ENCODE measurements at regions not wholly inside any gene's neighbourhood (a gene's known extent, or its start where the extent isn't known, plus 50 kb on each side); places are given as distances from the start of the nearest gene placed in this dataset.
A peak's percentile ranks its signal among the peaks of the same experiment; 100 is the strongest.

GRCh38 chr9:94159069-94159939 lies 75.0 kb downstream of the PTPDC1 start:
- no peak for DNase-seq

DNA sequence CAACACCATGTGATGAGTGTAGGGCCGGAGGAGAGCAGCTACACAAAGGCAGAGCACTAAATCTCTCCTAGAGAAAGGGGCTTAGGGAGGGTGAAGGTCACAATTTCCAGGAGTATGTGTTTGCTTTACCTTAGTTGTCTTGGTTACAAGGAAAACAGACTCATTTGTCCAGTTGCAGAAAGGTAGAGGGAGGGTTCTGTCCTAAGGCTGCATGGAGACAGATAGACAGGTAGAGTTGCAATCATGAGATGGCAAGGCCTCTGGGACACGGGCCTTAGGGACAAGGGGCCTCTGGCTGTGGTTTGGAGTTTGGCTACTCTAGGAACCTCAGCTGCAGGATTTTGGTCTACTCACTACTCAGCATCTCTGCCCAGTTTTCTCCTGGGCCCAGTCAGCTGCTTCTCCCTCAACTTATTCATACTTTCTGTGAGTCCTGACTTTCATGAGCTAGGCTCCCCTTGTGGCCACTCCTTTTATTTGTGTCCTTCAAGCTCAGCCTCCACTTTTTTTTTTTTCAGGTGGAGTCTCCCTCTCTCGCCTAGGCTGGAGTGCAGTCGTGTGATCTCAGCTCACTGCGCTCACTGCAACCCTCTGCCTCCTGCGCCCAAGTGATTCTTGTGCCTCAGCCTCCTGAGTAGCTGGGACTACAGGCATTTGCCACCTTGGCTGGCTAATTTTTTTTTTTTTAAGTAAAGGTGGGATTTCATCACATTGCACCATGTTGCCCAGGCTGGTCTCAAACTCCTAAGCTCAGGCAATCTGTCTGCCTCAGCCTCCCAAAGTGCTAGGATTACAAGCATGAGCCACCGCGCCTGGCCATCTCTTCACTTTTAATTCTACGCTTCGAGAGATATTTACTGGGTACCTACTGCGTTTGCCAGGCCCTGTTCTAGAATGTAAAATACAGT lies 76.6 kb downstream of the PTPDC1 start:
- no peak for DNase-seq

GRCh38 chr9:94161673-94162072 lies 77.4 kb downstream of the PTPDC1 start:
- no peak for DNase-seq

DNA sequence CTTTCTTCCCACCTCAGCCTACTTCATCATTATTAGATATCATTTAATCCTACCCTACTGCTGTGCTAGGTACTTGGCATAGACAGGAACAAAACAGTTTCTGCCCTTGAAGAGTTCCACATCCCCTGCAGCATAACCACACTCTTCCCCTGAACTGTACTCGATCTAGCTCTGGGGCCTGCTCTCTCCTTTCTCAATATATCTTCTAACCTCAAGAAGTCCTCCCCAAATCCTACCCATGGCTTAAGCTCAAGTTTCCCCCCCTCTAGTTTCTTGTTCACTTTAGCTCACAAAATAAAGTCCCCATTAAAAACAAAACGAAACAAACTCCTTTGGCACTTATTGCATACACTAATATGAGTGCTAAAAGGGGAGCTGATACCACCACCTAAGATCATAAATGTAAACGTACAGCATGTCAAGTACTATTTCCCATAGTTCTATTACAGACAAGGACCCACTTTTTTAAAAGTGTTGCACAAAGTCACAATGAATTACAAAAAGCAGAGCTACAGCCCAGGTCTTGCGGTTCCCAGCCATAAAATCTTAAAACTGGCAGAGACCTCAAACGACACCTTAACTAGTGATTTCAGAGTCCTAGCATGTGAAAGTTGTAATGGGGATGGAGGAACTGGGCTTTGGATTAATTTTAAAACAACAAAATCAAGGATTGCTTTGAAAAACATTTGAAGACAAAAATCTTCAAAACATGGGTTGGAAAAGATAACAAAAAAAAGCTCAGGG lies 80.7 kb downstream of the PTPDC1 start:
- DNase-seq: no peak

GRCh38 chr9:94165592-94166235 lies 81.5 kb downstream of the PTPDC1 start:
- DNase-seq: peak; percentile 95 to 97

- DNase-seq: peak; percentile 94 to 95
Measured at GRCh38 chr9:94166236-94166975, 82.1 kb downstream of the PTPDC1 start.

GRCh38 chr9:94166976-94167346 lies 82.7 kb downstream of the PTPDC1 start:
- no peak for DNase-seq

DNA sequence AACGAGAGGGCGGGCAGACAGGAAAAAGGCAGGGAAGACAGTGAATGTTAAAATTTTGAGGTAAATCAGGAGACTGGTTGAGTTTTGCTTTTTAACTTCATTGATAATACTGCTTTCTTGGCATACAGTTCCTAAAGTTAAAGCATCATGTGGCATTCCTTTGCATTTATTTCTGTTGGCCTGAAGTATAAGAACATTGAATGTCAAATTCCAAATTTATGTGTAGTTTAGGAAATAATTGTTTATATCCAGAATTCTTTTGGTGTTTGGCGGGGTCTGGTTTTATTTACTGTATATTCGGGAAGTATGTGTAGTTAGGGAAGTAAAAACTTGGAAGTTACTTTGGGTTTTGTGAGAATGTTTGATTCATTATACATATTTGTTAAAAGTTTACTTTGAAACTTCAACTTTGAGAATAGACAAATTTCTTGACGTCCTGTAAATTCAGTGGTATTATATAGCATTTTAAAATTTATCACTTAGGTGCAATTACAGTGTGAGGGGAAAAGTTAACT lies 83.2 kb downstream of the PTPDC1 start:
- no peak for DNase-seq

- no peak for DNase-seq
Measured at GRCh38 chr9:94168203-94169000, 84.1 kb downstream of the PTPDC1 start.

- DNase-seq: no peak
Measured at GRCh38 chr9:94169968-94170367, 85.7 kb downstream of the PTPDC1 start.

DNA sequence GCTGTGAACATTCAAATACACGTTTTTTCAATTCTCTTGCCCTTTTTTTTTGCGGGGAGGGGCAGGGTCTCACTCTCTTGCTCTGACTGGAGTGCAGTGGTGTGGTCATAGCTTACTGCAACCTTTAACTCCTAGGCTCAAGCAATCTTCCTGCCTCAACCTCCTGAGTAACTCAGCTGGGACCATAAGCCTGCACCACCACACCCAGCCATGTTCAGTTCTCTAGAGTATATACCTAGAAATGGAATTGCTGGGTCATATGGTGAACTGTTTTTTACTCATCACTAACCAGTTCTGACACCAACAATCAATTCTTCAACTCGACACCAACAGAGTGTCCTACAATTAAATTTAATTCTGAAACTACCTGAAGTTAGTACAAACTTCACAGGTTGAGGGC lies 85.5 kb upstream of the ZNF169 start:
- peak in 1 of 2 donors; percentile 24 for DNase-seq

GRCh38 chr9:94174164-94174563 lies 84.9 kb upstream of the ZNF169 start:
- DNase-seq: no peak

DNA sequence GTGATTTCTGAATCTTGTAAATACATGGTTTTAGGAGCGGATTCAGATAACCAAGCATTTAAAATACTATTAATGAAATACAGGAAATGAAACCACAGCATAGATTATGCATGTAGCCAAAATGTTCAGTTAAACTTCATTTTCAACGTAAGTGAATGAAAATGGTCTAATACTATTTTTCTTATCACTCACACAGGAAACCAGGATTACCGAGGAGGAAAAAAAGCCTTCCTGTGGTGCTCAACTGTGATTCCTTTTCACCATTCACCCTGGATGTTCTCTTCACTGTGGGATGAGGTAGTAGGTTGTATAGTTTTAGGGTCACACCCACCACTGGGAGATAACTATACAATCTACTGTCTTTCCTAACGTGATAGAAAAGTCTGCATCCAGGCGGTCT lies 83.4 kb upstream of the ZNF169 start:
- no peak for DNase-seq

DNA sequence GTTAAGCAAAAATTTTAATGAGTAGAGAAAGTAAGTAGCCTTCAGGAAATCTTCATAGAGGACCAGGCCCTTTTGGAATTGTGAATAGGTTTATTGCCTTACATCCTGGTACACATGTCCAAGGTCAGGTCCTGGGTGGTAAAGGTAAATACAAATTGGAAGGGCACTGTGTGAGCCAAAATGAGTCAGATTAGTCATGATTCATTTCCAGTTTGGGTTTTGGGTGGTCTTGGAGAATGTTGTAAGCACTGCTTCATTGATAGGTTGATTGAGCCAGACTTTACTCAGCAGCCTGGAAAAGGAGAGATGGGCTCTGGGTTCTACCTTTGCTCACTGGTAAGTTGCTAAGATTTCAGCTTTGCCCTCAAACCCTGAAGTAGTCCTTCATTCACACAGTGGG lies 82.5 kb upstream of the ZNF169 start:
- no peak for DNase-seq

DNA sequence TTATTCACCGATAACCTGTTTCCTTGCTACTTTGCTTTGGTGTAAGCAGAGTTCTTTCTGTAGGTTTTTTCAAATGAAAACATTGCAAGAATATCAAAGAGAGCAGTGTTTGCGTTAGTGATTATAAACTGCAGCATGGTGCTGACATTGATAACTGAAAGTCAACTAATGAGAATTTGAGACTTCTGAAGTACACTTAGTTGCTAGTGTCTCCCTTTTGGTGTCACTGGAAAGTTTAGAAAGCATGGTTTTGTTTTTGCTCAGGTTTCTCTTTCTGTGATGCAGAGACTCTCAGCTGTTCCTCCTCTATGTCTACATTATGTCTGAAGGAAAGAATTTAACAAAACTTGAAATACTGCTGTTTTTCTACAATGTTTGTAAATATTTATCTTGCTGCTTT lies 80.2 kb upstream of the ZNF169 start:
- no peak for DNase-seq

DNA sequence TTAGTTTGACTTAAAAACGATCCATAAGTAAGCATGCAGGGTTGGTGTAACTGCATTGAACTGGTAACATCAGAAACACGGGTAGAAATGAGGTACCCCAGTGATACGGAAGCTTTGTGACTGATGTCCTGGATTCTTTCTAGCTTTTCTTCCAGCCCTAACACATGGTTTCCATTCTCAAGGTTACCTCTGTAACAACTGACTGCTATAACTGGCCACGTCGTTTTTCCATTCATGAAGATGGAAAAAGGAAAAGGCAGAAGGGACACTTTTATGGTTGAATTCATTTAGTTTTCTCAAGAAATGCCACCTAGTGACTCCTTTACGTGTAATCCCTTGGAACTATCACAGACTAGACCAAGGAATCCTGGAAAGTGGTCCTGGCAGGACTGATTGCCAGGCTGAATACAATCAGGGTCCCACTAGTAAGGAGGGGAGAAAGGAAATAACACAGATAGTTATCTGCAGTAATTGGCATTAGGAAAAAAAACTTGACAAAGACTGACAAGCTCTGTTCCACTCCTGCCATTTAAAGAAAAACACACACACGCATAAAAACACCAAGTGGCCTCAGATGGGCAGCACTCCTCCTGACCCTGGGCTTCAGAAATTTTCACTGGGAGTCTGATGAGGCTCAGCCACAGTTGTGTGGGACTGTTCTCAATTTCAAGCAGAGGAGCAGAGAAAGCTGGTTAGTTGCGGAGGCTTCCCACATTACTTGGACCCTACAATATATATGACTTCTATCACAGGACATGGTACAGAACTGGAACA lies 77.5 kb upstream of the ZNF169 start:
- DNase-seq: no peak

GRCh38 chr9:94182532-94182931 lies 76.6 kb upstream of the ZNF169 start:
- DNase-seq: no peak

GRCh38 chr9:94183240-94183999 lies 75.7 kb upstream of the ZNF169 start:
- no peak for DNase-seq

DNA sequence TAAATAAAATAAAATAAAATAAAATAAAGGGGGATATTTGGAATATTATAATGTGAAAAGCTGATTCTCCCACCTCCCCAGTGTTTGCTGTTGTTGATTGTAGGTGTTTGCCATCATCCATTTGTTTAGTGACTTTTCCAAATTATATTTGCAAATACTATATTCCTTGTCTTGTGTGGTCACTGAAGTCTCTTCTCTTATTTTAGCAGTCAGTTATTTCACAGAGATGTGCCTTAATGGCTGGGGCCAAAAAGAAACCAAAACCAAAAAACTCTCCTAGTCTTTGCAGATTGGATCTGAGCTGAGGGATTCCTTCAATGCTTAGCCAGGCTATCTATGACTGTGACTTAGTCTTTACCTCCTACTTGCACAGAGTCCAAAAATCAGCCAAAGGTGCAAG lies 70.9 kb upstream of the ZNF169 start:
- no peak for DNase-seq
